ENCODE measurements at regions not wholly inside any gene's neighbourhood (a gene's known extent, or its start where the extent isn't known, plus 50 kb on each side); places are given as distances from the start of the nearest gene placed in this dataset.

- TF ChIP-seq CTCF (IDR thresholded peaks at IDR 0.05; ENCODE audit: borderline replicate concordance, extremely low read depth, insufficient read depth), result no peak
- H3K4me1 ChIP-seq (ENCODE audit: control insufficient read depth in 2 of 3, insufficient read depth in 2 of 3, low read depth in 1 of 3, low read length in 3 of 3), result no peaks in the 10 kb centered on the region
- no peaks in the 10 kb centered on the region for H3K36me3 ChIP-seq (ENCODE audit: control insufficient read depth in 2 of 3, insufficient read depth in 3 of 3, low read length in 3 of 3)
- FAIRE-seq (no peak), DNase-seq (peak in 4 of 5 donors; percentile 40 to 54 (median 48))
- H3K9me3 ChIP-seq (ENCODE audit: control insufficient read depth in 2 of 3, insufficient read depth in 1 of 3, low read length in 3 of 3), result no peaks in the 10 kb centered on the region
- intact Hi-C loops (cut with DNase I), result no loop called here
- no peaks in the 10 kb centered on the region for H3K27me3 ChIP-seq (ENCODE audit: control insufficient read depth, insufficient read depth, low read length)
- no peak overlapping the region for H3K27ac ChIP-seq (ENCODE audit: low read depth in 2 of 2, low read length in 2 of 2)
- no peak overlapping the region for H3K4me3 ChIP-seq (ENCODE audit: low read length in 3 of 3)
- H3K9ac ChIP-seq (ENCODE audit: low read length in 3 of 3), result no peak overlapping the region
Measured at GRCh38 chr17:33981711-33982601, 273.1 kb upstream of the CCL2 start.

GRCh38 chr17:33982909-33983308 lies 272.2 kb upstream of the CCL2 start:
- no peak for TF ChIP-seq CTCF (IDR thresholded peaks at IDR 0.05; ENCODE audit: borderline replicate concordance, extremely low read depth, insufficient read depth)
- intact Hi-C loops (cut with DNase I), result no loop called here
- H3K9ac ChIP-seq (ENCODE audit: low read length in 3 of 3), result no peak overlapping the region
- FAIRE-seq (no peak), DNase-seq (no peak)
- H3K36me3 ChIP-seq (ENCODE audit: control insufficient read depth in 2 of 3, insufficient read depth in 3 of 3, low read length in 3 of 3), result no peaks in the 10 kb centered on the region
- H3K9me3 ChIP-seq (ENCODE audit: control insufficient read depth in 2 of 3, insufficient read depth in 1 of 3, low read length in 3 of 3), result no peaks in the 10 kb centered on the region
- no peaks in the 10 kb centered on the region for H3K27me3 ChIP-seq (ENCODE audit: control insufficient read depth, insufficient read depth, low read length)
- no peaks in the 10 kb centered on the region for H3K4me1 ChIP-seq (ENCODE audit: control insufficient read depth in 2 of 3, insufficient read depth in 2 of 3, low read depth in 1 of 3, low read length in 3 of 3)
- H3K4me3 ChIP-seq (ENCODE audit: low read length in 3 of 3), result no peak overlapping the region
- H3K27ac ChIP-seq (ENCODE audit: low read depth in 2 of 2, low read length in 2 of 2), result no peak overlapping the region

- no peak overlapping the region for H3K9ac ChIP-seq (ENCODE audit: low read length in 3 of 3)
- H3K4me3 ChIP-seq (ENCODE audit: low read length in 3 of 3), result no peak overlapping the region
- intact Hi-C loops (cut with DNase I), result no loop called here
- H3K4me1 ChIP-seq (ENCODE audit: control insufficient read depth in 2 of 3, insufficient read depth in 2 of 3, low read depth in 1 of 3, low read length in 3 of 3), result no peaks in the 10 kb centered on the region
- H3K27ac ChIP-seq (ENCODE audit: low read depth in 2 of 2, low read length in 2 of 2), result no peak overlapping the region
- H3K36me3 ChIP-seq (ENCODE audit: control insufficient read depth in 2 of 3, insufficient read depth in 3 of 3, low read length in 3 of 3), result no peaks in the 10 kb centered on the region
- FAIRE-seq (no peak), DNase-seq (no peak)
- H3K9me3 ChIP-seq (ENCODE audit: control insufficient read depth in 2 of 3, insufficient read depth in 1 of 3, low read length in 3 of 3), result no peaks in the 10 kb centered on the region
- TF ChIP-seq CTCF (IDR thresholded peaks at IDR 0.05; ENCODE audit: borderline replicate concordance, extremely low read depth, insufficient read depth), result no peak
- H3K27me3 ChIP-seq (ENCODE audit: control insufficient read depth, insufficient read depth, low read length), result no peaks in the 10 kb centered on the region
Measured at GRCh38 chr17:33983824-33984574, 271.1 kb upstream of the CCL2 start.

Data from kidney (tissue), 13 donors.